ENCODE measurements at regions not wholly inside any gene's neighbourhood (a gene's known extent, or its start where the extent isn't known, plus 50 kb on each side); places are given as distances from the start of the nearest gene placed in this dataset.

DNA sequence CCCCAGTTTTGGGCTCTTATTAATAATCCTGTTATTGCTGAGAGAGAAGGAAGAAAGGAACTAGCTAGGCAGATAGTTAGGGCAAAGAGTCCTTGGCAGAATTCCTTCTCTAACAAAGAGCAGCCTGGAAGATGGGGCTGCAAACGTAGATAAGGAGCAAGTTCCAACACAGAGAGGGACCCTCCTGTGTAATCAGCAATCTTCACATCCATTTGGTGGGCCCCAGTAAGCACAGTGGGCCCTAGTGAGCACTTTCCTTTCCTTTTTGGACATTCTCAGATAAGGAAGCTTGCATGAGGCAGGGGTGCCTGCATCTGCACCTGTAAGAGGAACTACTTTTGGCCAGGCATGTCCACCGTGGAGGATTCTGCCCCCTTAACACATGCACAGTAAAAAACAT lies 119.6 kb upstream of the SGO1 start:
- TF ChIP-seq EZH2 (IDR thresholded peaks at IDR 0.05; ENCODE audit: insufficient read depth, poor library complexity, severe bottlenecking) (no peak), EZH2phosphoT487 (IDR thresholded peaks at IDR 0.05; ENCODE audit: insufficient read depth, low read depth) (no peak)
